Right lobe of liver (tissue), 4 donors: ENCODE measurements at regions not wholly inside any gene's neighbourhood (a gene's known extent, or its start where the extent isn't known, plus 50 kb on each side); places are given as distances from the start of the nearest gene placed in this dataset.

ENCODE experiments used
- CTCF ChIP-seq, 4 donors: fragments of 200-600 bp in 3 of 4; fragments of 450-650 bp in 1 of 4; IDR thresholded peaks; one replicate each; pipeline versions ENCODE4 v1.5.1 to v1.8.0; 2016 to 2022; ENCODE audit warnings: antibody characterized with exemption in 4 of 4, mild to moderate bottlenecking in 2 of 4
- POLR2A ChIP-seq: fragments of 450-650 bp; IDR thresholded peaks from one replicate; pipeline ENCODE4 v1.6.1; 2017; ENCODE audit warnings: antibody characterized with exemption, mild to moderate bottlenecking
- donor health status: DM: no; HTN: no; CAD: no.
- donor health status: DM: no; HTN: no; CAD: no.
- donor health status: DM: no; HTN: yes; CAD: no.

- TF ChIP-seq CTCF (IDR thresholded peaks at IDR 0.05) = no peak
- no peak for TF ChIP-seq POLR2A
Measured at GRCh38 chr4:115790812-115791211, 677.4 kb upstream of the NDST4 start.
